KG1 (cell line): ENCODE measurements at regions not wholly inside any gene's neighbourhood (a gene's known extent, or its start where the extent isn't known, plus 50 kb on each side); places are given as distances from the start of the nearest gene placed in this dataset.
"Not testable (repeated sequence)": the region's sequence is repeated elsewhere in the genome, so short reads cannot be mapped to it uniquely, and the experiment has no call there.

Source experiments
- DNase-seq: peaks from one replicate; lab custom pipeline; 2025; lab: John Stamatoyannopoulos, UW

DNA sequence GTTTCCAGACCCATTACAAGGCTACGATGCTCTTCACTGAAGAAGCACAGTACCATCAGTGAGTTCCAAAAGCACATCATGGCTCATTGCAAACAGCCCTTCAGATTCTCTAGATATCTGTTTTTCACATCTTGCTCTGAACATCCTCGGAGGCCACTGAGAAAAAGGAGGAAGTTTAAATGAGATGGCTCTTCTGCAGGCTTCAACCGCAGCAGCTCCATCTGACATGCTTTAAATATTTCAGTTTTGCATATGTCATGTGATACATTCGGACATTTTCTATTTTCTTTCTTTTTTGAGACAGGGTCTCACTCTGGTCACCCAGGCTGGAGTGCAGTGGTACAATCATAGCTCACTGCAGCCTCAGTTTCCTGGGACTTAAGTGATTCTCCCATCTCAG, 396.8 kb downstream of the NPIPA8 start:
- DNase-seq, result no peak

DNA sequence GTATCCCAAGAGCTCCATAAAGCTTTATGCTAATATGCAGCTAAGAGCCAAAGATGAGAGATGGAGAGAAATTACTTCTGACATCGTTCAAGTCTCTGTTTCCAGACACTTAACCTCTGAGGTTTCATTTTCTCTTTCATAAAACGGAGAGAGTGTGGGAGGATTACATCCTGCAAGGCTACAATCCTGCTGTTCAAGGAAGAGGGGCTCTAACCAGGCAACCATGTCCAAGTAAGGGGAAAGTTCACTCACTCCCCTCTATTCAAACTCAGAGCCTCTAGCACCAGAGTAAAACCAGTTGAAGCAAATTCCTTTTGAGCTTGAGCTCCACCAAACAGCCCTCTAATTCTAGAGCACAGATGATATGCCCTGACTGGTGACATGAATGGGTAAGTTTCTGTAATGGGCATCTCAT, 397.4 kb downstream of the NPIPA8 start:
- no peak for DNase-seq

- no peak for DNase-seq
Measured at GRCh38 chr16:17938546-17938945, 398.0 kb downstream of the NPIPA8 start.

DNA sequence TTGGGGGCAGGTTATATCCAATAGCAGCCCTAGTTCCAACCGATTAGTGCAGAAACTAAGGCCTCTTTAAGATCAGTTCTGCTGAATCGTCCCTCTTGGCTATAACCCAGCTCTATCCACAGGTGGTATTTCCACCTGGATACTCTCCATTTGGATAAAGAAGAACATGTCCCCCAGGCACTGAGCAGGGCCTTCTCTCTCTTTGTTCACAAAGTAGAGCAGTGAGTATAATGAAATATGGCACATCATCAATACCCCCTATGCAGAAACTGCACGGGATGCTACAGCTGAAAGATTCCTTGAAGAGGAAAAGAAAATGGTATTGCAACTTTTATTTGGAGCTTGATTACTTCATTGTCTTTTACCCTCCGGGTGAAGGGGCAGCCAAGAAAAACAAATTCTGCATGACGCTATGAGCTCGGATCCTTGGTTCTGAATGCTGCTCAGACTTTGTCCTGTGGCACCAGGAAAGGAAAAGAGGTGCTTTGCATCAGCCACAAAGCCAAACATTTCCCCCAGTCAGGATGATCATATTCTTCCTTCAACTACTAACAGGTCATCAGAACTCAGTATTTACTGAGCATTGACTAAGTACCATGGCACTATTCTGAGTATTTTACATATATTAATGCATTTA, 399.7 kb downstream of the NPIPA8 start:
- no peak for DNase-seq

GRCh38 chr16:17930280-17930679, 406.3 kb downstream of the NPIPA8 start:
- DNase-seq, result no peak

GRCh38 chr16:17926866-17927399, 409.6 kb downstream of the NPIPA8 start:
- DNase-seq, result no peak

DNA sequence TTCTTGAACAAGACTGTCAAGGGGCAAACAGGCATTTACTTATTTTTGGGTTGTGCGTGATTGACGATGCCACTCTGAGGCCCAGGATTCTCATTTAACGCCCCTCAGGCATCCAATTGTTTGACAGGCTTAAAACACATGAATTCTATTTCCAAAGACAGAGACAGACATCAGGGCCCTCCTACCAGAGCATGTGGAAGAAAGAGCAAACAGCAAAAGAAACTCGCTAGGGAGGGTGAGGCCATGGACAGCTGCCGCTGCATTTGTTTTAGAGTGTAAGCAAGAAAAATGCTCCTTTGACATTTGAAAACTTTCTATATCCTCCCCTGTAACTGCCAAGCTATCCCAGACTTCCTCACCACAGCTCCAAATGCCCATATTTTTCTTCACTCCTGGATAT, 410.1 kb downstream of the NPIPA8 start:
- no peak for DNase-seq

DNA sequence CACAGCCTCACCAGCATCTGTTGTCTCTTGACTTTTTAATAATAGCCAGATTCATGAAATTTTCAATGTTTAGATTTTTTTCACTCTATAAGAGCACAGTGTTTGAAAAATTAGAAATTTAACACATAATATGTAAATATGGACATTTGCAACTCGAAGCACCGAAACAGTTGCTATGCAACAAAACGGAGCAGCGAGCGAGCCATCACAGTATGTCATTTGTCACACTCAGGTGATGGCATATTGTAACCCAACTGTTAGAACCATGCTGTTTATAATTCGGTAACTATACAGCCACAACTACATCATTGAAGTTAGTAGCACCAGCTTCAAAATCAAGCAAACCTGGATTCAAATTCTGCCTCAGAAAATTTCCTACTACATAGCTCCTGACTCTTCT, 410.8 kb downstream of the NPIPA8 start:
- no peak for DNase-seq

- DNase-seq, result peak; percentile 23
Measured at GRCh38 chr16:17921357-17921978, 415.1 kb downstream of the NPIPA8 start.

GRCh38 chr16:17917316-17918019, 419.1 kb downstream of the NPIPA8 start:
- no peak for DNase-seq

DNA sequence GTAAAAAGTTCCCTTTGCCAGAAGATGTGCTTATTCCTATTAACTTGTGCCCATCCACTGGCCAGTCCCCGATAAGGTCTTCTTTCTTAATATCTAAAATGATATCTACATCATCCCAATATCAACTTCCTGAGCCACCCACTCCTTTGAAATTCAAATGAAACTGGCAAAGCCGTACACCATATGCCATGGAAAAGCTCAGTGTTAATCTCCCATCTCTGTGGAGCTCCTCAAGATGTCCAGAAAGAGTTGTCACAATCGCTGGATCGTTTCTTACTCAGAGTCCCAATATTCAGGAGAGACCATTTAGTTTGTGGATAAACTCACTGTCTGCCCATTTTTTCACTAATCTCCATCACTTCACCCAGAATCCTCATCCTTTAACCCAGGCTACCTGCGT, 420.7 kb downstream of the NPIPA8 start:
- no peak for DNase-seq

DNA sequence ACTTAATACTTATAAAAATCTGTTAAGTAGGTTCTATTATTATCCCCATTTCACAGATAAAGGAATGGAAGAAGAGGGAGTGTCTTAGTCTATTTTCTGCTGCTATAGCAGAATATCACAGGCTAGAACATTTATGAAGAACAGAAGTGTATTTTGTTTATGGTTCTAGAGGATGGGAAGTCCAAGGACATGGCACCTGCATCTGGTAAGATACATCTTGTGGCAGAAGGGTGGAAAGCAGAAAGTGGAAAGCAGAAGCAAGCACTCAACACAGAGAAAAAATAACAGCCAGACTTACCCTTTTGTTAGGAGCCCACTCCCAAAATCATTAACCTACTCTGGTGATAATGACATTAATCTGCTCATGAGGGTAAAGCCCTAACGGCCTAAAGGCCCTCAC, 422.4 kb downstream of the NPIPA8 start:
- no peak for DNase-seq

DNA sequence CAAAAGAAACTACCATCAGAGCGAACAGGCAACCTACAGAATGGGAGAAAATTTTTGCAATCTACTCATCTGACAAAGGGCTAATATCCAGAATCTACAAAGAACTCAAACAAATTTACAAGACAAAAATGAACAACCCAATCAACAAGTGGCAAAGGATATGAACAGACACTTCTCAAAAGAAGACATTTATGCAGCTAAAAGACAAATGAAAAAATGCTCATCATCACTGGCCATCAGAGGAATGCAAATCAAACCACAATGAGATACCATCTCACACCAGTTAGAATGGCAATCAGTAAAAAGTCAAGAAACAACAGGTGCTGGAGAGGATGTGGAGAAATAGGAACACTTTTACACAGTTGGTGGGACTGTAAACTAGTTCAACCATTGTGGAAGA, 425.0 kb downstream of the NPIPA8 start:
- DNase-seq, result not testable (repeated sequence)

- not testable (repeated sequence) for DNase-seq
Measured at GRCh38 chr16:17906626-17907025, 429.9 kb downstream of the NPIPA8 start.

DNA sequence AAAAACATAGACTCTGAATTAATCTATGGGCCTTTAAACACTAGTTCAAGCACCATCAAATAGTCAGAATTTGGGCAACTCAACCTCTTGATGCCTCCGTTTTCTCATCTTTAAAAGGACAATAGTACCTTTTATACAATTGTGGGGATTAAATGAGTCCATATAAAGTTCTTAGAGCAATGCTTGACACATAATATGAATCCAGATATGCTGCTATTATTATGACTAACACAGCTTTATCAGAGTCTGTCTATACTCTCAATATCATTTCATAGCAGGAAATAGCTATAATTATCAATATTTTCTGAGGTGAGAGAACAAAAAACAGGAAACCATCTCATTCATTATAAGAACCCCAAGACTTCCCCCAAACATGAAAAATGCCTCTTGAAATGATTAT, 430.5 kb upstream of the XYLT1 start:
- DNase-seq, result no peak

DNA sequence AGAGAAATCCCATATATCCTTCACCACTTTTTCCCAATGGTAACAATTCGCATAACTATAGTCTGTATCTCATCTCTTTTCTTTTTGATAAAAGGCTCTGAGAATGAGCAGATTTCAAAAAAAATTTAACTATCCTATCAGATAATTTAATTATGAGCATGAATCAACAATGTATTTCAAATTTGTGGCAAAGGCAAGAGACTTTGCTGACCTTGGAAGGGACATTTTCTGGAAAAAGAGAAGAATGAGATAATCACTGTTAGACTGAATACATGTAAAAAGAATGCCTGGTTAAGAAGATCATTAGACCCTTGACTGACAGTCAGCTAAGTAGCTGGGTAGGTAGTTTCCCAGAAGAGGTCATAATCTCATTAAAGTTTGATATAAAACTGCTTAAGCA, 428.4 kb upstream of the XYLT1 start:
- no peak for DNase-seq

DNA sequence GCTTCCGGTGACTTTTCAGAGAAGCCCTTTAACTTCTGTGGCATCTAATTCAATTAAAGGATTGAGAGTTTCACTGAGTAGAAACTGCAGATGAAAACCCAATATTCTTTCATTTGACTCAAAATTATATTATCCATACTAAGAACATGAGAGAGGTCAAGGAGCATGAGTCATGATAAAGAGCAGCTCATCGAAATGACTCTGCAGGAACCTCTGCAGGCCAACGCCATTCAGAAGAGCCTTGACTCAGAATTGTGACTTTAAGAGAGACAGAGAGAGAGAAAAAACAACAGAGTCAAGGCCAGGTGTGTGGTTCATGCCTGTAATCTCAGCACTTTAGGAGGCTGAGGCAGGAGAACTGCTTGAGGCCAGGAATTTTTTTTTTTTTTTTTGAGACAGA, 417.2 kb upstream of the XYLT1 start:
- DNase-seq, result no peak

- no peak for DNase-seq
Measured at GRCh38 chr16:17885659-17886207, 415.0 kb upstream of the XYLT1 start.

- no peak for DNase-seq
Measured at GRCh38 chr16:17877821-17878360, 407.1 kb upstream of the XYLT1 start.

- no peak for DNase-seq
Measured at GRCh38 chr16:17866996-17867395, 396.2 kb upstream of the XYLT1 start.

- DNase-seq, result no peak
Measured at GRCh38 chr16:17861981-17862479, 391.3 kb upstream of the XYLT1 start.

DNA sequence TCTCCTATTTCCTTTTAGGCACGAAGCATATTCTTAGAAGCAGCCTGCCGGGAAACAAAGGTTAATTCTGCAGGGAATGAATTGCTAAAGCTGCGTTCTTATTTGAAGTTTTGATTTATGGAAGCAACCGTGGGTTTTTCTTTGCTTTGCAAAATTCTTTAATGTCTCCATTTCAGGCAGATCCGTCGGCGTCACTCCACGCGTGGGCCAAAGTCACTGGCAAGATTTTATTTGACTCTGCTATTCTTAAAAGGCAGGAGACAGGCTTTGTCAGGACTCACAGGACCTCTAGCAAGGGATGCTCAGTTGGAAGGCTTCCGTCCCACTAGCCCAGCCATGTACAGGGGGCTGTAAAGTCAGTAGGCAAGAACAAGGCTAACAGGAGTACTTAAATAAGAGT, 387.3 kb upstream of the XYLT1 start:
- DNase-seq, result no peak
